Suppressor macrophage treated with lipopolysaccharide for 4 hours (primary cell): ENCODE measurements at regions not wholly inside any gene's neighbourhood (a gene's known extent, or its start where the extent isn't known, plus 50 kb on each side); places are given as distances from the start of the nearest gene placed in this dataset.

ENCODE experiments used
- DNase-seq: peaks from one replicate; pipeline ENCODE4 v3.0.0-alpha.2; 2020

GRCh38 chr7:54701982-54702381, 57.0 kb downstream of the SEC61G start:
- DNase-seq, result no peak

DNA sequence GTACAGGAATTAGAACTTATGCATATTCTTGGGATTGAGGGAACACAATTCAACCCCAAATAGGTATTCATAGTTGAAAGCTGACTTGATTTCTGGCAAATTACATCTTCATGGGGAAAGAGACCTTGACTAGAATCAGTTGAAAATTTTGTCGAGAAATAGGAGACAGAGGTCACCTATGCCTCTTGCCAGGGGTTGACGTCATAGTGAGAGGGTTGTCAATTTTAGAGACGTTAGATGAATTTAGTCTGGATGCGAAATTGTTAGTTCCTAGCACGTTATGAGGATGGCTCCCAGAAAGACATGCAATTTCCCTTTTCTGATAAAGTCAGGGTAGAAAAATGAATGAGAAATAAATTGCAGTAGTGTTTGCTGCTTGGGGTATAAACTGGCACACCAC, 59.3 kb downstream of the SEC61G start:
- no peak for DNase-seq

- DNase-seq, result no peak
Observed at GRCh38 chr7:54697659-54698186, 61.3 kb downstream of the SEC61G start.

- DNase-seq, result no peak
Observed at GRCh38 chr7:54690892-54691291, 68.1 kb downstream of the SEC61G start.

- DNase-seq, result no peak
Observed at GRCh38 chr7:54690050-54690443, 69.0 kb downstream of the SEC61G start.

DNA sequence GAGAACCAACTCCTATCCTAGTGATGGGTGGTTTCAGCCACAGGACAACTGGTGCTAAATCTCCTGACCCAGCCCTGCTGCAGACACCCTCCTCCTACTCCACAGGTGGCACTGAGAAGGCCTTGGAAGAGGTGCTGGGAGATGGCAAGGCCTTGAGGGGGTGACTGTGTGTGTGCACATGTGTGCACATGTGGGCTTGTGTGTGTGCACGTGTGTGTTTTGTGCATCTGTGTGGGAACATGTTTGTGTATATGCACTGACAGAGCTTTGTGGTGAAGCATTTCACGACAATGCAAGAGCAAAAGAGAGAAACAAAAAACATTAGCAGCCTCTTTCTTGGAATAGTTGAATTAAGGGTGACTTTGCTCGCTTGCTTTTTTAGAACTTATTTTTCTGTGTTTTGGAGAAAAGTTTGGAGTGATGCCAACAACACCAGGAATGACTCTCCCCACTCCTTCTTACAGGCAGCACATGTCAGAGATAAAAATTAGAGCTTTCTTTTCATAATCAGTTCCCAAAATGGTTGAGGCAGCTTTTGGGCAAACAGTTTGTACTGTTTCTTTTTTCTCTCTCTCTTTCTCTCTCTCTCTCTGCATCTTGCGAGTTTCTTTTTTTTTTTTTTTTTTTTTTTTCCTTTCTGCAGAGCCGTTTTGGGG, 69.5 kb downstream of the SEC61G start:
- DNase-seq, result no peak

GRCh38 chr7:54687462-54688212, 71.4 kb downstream of the SEC61G start:
- no peak for DNase-seq

- no peak for DNase-seq
Observed at GRCh38 chr7:54680377-54681005, 78.5 kb downstream of the SEC61G start.

- DNase-seq, result no peak
Observed at GRCh38 chr7:54679490-54679817, 79.6 kb downstream of the SEC61G start.

GRCh38 chr7:54678763-54679489, 80.1 kb downstream of the SEC61G start:
- DNase-seq, result no peak

- DNase-seq, result no peak
Observed at GRCh38 chr7:54674891-54675290, 84.1 kb downstream of the SEC61G start.

DNA sequence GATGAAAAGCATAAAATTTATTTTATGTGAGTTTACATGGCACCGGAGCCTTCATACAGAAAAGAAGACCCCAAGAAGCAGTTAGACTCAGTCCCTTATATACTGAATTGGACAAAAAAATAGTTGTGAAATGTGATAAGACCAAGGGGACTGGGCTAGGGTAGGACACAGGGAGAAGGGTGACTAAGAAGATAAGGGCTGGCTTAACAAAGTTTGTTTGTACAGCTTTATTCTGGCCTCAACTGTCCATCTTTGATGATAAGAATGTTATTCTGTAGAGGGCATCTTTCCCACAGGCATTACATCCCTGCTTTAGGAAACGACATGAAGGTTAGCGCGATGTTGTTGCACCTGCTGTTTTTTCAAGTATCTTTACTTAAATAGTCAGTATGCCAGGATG, 86.5 kb downstream of the SEC61G start:
- no peak for DNase-seq

GRCh38 chr7:54664235-54665228, 94.5 kb downstream of the SEC61G start:
- DNase-seq, result peak; percentile 1

- no peak for DNase-seq
Observed at GRCh38 chr7:54663603-54664234, 95.3 kb downstream of the SEC61G start.

- DNase-seq, result no peak
Observed at GRCh38 chr7:54663186-54663585, 95.8 kb downstream of the SEC61G start.

DNA sequence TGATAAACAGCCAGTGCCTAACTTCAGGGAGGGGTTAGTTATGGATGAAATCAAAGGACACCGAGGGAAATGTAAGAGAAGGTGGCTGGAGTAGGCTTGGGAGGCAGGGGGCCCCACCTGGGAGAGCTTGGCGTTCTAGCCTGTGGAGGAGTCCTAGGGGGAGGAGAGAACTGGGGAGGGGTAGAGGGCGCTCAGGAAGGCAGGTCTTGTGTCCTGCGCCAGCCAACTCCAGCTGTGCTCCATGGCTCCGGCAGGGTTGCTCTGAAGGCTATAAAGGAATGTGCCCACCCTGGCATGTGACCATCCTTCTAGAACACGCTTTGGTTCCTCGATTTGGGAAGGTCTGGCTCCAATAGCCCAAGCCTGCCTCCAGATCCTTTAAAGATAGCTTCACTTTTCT, 96.3 kb downstream of the SEC61G start:
- DNase-seq, result no peak

DNA sequence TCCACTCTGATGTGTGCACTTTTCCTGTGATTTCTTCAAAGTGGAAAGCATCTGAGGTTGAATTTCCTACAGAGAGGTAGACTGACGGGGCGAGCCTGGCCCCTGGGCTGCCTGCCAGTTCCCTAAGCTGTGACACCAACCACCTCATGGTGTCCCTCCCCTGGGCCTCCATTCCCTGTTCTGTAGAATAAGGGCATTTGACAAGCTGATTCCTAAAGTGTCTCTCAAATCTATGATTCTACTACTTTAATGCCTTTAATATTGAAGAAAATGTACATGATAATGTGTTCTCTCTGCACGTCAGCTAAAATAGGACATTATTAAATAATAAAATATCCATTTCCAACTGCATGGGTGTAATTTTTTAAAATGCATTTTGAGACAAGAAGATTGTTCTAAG, 105.1 kb downstream of the SEC61G start:
- DNase-seq, result no peak

DNA sequence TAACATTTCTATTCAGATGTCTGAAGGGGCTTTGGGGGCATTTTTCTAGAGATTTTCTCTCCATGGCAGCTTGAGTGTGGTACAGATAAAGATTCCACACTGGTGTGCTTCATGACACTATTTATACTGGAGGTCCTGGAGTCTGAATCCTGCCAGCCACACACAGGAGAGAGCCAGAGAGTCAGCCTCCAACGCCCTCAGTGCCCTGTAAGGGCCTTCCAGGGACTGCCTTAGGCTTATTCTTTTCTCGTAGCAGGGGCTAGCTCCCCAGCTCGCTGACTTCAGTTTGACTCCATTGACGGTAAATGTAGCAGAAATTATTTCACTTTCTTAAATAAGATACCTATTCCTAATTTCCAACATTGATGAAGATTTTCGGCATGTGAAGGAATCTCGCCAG, 100.9 kb downstream of the VSTM2A start:
- no peak for DNase-seq

- no peak for DNase-seq
Observed at GRCh38 chr7:54637712-54638396, 95.7 kb downstream of the VSTM2A start.

- DNase-seq, result no peak
Observed at GRCh38 chr7:54632696-54633095, 90.5 kb downstream of the VSTM2A start.

- DNase-seq, result no peak
Observed at GRCh38 chr7:54629771-54630170, 87.6 kb downstream of the VSTM2A start.
